ENCODE measurements at regions not wholly inside any gene's neighbourhood (a gene's known extent, or its start where the extent isn't known, plus 50 kb on each side); places are given as distances from the start of the nearest gene placed in this dataset.
A peak's percentile ranks its signal among the peaks of the same experiment; 100 is the strongest.

DNA sequence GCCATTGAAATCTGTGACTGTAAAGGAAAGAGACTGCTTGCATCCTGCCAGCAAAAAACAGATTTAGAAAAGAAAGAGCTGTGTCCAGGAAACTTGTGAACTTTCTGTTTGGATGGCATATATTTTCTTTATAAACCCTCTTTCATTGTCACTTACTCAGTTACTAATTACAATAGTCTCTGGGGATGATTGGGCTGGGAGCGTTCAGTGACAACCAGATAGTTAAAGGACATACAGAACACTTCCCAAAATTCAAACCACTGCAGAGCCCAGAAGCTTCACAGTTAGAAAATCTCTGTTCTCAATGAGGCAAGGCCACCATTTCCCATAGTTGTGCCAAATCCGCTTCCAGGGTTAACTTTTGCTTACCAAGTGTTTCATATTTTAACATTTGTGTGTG is 98.6 kb upstream of the TAB2 start:
- ATAC-seq: no peak

DNA sequence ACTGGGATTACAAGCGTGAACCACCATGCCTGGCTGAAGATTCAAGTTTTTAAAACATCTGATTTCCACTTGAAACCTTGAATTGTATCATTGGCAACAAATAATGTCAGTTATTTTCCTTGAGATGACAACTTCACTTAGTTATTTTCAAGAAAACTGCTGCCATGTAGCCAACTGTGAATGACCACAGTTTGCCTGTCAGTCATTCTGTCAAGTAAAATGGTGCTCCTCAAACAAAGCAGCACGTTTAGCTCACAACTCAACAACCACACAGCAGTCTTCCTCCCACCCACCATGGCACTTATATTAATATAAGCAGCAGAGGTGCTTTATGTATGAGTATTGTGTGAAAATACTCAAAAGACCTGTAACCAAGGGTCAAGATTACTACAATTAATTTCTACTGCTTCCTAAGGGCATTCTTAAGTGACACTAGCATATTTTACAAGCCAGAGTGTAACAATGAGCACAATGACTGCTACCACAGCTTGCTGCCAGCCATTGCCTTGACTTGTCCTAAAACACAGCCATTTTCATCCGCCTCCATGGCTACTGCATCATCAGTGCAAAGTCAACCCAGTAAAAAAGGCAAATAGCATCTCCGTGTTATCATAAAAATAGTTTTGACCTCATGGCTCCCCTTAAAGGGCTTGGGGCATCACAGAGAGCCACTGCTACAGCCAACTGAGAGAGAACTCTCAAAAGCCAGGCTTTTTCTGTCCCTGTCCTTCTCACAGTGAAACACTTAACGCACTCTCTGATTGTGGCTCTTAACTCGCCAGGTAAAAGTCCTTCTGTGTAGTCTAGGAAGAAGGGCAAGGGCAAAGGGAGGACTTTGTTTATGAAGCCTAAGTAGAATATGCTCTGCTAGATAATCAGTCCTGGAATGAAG is 96.4 kb upstream of the TAB2 start:
- ATAC-seq: no peak

DNA sequence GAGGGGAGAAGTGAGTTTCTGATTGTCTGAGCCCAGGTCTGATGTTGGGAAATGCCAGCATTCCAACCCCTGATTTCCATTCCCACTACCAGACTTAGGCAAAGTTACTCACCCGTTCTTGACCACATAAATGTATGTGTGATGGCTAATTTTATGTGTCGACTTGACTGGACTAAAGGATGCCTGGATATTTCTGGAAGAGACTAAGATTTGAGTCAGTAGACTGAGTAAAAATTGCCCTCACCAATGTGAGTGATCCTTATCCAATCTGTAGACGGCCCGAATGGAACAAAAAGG is 95.8 kb upstream of the TAB2 start:
- no peak for ATAC-seq

DNA sequence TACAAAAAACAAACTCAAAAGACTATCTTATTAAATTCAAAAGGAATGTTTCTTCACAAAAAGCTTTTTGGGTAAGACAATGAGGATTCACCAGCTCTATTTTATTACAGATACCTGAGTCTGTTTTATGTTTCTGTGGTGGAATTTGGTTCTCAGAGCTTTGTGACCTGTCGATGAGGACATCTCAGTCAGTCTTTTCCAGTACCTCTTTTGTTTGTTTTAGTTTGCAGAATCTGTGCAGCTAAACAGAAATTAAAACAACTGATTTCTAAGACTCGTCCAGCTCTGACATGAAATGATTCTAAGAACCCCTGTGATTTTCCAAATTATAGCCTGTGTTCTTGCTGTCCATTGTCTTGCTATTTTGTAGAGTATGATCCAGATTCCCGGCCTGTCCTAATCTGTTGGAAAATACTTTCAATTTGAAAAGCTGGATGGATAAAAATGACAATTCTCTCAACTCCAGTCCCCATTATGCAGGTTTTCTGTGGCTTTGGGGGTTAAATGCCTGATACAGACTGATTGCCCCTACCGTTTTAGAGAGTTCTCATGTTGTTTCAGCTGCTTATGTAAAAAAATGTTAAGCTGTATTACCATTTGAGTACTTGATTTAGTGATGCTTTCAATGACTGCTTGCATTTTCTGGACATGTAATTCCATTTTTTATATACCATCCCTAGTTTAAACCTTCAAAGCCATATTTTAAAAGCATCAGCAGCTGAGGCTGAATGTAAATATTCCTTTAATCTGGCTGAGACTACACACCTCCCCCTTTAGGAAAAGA is 94.2 kb upstream of the TAB2 start:
- no peak for ATAC-seq

DNA sequence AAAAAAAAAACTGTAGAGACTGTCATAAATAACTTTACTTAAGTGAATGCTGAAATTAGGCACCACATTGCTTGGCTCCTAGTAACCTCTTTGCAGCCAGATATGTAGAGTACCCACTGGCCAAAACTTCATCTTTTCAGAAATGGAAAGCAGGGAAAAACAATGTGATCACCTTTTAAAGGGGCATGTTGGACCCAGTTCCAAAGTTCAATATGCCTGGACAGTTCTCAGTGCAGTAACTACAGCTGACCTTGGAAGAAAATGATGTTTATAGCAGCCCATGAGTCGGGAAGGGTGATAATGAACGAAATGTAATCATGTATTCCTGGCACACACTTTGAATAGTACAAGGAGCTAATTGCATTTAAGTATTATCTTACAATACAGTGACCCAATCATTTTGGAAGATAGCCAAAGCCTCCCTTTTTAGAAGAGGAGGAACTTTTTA is 93.6 kb upstream of the TAB2 start:
- no peak for ATAC-seq

DNA sequence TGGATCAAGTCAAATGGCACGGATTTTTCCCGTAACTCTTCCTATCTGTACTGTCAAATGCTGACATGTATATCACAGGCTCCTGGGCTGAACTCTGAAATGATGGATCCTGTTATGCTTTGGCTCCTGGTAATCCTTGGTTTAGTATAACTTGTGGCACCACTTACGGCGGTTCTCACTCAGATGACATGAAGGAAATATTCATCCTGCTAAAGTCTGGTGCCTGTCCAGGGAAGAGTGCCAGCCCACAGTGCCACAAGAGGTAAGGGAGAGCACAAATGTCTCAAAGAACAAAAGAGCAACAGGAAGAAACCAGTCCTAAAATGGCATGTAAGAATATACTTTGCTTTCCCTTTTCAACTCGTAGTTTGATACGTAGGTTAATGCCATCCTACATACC is 93.1 kb upstream of the TAB2 start:
- ATAC-seq: no peak

DNA sequence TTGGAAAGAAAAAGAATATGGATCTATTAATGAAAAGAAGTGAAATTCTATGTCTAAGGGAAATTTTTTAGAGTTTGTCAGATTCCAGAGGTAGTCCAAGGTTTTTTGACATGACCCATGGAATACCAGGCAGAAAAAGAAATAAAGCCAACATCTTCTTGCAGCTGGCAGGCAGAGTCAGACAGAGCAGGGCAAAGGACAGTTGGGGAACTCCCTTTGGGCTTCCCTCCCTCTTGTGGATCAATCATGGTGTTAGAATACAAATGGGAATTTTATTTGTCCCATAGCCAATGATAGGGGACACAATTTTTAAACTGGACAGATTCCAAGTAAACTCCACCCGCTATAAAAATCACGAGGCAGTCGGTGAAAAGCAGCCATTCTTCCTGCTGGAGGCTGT is 92.1 kb upstream of the TAB2 start:
- ATAC-seq: no peak

DNA sequence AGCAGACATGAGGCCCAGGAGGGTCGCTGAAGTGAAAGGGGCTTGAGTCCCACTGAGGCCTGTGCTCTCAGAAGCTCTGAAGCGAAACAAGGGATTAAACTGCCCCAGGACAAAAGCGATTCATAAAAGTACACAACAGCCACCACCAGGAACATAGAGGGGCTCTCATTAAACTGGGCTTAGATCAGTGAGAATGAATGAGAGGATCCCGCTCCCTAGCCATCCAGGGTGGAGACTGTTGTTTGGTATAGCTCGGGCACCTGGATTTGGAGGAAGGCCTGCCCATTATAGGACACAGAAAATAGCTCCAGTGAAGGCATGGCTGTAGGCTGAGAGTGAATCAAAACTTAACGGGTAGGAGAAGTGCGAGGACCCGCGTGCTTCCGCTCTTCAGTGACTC is 91.6 kb upstream of the TAB2 start:
- ATAC-seq: no peak

DNA sequence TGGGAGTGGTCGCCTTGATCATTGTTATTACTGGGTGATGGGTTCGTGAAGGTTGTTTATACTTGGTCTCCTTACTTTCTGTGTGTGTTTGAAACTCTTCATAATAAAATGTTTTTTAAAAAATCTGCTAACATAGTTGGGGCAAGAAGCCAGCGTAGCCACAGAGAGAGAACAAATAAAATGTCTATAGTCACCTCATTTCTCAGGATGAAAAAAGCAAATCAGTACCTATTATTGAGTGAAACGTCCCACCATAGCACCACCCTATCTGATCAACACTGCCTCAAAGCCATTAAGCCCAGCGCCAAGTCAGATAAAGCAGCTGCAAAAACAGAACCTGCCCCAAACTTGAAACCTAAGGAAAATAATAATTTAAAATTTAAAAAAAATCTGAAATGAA is 89.7 kb upstream of the TAB2 start:
- no peak for ATAC-seq

DNA sequence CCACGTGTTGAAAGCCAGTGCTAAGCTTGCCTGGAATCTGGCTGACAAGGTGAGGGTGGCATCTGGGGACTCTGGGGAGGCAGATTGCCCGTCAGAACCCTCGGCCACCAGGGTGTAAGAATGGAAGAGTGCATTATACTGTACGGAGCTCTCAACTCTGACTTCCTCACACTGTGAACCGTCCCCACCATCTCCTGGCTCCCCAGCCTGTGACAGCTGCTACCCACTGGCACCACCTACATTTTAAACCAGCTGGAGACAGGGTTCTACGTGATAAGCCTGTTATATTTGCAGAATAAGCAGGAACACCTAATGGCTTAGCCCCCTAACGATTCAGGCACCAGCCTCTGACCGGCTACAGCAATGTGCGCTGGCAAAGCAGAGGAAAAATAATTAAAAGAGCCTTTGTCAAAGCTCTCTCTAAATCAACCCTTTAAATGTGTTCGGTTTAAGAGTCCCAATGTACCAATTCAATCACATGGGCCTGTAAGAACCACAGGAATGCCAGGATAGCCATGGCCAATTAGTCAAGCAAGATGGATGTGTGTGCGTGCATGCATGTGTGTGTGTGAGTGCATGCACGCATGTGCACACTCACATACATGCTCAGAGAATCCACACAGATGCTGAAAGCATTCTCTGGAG is 89.1 kb upstream of the TAB2 start:
- ATAC-seq: no peak

DNA sequence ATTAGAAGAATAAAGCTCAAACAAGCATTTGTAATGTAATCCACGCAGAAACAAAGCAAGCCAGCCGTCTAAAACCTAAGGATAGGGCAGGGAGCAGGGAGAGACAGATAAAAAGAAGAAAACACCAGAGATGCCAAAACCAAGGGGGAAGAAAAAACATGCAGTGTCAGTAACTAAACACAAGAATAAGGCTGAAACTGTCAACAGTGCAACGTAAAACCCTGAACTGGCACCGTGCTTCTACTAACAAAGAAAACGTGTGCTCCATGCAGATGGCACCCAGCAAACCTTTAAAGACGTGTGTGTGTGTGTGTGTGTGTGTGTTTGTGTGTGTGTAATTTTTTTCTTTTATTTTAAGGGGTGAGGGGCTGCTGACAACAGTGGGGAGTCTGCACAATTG is 88.4 kb upstream of the TAB2 start:
- ATAC-seq: no peak

DNA sequence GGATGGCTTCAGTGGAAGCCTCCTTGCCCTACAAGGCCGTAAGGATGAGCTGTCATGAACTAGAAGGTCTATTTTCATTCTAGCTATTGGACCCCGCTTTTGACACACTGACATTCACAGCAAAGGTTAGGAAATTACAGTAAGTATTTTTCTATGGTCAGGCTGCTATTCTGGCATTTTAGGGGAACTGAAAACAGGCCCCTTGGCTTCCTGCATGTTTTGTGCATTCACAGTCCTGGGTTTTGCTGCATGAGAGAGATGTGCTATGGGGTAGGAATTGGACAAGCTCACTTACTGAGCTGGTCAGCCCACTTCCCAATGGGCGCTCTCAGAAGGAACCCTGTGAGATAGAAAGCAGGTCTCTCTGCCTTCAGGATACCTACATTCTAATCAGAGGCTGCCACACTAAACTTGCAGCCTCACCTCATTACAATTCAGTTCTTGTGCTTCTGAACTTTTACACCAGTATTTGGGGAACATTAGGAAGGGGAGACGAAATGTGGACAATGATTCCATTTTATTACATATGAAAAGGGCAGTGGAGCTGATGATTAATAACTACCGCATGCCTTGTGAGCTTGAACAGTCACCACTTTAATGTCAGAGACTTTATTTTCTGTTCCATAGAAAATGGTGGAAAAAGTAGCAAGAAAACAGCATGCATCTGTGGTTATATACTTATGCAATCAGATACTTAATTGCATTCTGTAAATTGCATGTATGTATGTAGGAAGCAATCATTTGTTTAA is 86.6 kb upstream of the TAB2 start:
- ATAC-seq: no peak

DNA sequence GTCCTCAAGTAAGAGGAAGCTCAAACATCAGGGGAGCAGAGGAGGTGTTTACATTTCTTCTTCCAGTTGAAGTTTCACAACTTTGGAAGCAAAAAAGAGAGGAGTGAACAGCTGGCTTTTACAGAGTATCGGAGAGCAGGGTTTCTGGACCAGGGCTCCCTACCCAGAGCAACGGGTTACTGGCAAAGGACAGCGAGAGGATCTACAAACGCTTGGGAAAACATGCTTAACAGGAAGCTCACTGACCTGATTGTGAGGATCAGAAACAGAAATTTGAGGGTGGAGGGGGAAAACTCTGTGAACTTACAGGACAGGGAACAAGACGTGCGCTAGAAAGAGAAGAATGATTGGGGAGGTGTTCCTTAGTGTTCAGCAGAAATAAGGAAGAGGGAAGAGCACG is 85.7 kb upstream of the TAB2 start:
- ATAC-seq: no peak

DNA sequence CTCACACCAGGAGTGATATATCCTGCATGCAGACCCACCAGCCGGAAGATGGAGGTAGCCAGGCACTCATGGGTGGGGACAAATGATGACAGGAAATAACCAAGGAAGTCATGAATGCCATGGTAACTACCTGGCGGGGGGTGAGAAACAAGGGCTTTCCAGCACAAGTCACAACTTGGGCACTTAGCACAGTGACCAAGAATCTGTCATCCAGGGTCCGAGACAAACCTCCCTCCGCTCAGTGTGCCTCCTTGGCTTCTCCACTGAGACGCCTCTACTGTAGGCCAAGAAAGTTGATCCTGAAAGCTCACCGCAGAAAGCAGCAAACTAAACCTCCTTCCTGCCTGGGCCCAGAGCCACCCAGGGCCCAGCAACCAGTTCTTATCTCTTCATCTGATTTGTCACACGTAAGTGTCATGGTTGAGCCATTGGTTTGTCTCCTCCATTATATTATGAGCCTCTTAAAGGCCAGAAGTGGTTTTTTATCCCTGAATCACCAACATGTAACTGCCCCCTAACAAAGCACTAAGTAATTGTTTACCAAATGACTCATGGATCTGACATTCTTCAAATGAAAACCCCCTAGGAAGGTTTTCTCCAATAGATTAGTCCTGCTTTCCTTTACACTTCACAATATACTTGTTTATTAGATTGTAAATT is 84.3 kb upstream of the TAB2 start:
- peak; percentile 69 to 70 for ATAC-seq

DNA sequence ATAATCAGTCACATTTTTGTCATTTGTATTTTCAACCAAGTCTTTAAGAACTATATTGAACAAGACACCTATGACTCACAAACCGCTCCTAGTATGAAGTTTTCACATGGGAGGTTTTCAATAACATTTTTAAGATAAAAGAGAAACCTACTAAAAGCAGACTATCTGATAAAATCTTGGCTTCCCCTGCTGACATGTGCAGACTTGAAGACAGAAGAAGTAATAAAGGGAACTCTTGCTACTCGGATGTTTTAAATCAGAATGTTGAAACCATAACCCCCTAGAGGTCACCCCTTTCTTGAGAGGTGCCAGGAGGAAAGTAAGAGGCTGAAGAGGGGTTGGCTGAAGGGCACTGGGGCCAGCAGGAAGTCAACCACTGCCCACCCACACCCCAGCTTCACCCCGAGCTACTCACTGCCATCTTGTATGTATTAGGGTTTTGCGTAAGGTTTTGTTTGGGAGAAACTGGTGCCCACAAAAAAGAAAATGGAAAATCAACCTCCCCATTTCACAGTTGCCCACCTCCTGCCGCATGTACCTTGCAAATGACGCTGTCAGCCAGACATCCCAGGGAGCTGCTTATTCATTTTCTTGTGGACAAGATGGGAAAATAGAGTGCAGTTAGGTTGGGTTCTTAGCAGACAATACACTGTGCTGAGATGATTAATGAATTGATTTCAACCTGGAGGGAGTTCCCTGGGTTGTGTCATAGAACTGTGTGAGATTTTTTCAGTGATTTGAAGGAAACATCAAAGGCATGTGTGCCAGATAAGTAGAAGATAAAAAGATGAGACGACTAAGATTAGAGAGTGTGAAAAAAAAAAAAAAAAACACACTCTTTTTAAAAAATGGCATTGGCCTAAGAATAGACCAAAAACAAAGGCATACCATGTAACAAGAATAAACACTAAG is 83.2 kb upstream of the TAB2 start:
- peak; percentile 76 to 82 for ATAC-seq

DNA sequence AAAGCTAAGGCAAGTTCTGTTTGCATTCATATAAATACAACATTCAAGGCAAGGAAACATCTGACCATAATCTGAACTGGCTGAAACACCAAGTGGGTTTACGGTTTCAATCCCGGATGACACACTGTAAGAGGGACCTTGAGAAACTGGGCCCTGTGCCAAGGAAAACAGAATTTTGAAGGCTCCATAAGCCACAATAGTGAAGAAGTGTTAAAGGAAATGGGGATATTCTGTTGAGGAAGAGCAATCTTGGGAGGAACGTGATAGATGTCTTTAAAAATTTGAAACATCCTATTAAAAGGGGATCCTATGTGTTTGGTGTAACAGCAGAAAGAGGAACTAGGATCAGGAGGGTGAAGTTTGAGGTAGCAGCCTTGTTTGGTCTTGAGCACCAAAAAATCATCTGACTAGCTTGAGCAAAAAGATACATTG is 82.4 kb upstream of the TAB2 start:
- no peak for ATAC-seq

DNA sequence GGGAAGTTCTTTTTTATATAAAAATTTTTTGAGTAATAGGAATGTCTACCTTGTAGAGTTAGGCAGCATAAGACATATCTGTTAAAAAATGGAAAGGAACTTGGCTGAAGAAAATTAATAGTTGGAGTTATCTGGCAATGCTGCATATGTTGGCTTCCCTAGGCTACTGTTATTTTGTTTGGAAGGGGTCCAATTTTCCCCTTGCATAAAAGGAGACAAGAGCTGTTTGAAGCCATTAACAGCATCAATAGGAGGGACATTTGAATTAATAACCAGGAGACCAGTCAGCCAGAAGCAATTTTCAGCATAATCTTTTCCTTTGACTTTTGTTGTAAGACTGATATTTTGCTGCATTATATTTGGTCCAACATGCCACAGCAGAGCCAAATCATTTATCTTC is 80.9 kb upstream of the TAB2 start:
- ATAC-seq: no peak

DNA sequence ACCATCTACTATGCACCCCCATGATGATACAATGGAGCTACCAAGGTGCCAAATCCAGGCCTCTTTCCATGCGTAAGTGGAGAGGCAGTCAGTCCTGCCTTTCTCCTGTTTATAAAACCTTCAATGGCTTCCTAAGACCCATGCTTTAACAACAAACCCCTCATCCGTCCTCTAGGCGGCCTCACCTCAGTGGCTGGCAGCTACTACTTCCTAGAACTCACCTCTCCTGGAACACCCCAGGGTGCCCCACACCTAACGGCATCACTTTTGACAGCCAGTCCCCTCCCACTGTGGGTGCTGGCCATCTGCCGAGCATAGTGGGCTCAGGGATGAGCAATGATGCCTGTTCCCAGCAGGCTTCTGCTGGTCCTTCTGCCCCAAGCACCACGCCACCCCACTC is 80.0 kb upstream of the TAB2 start:
- no peak for ATAC-seq

DNA sequence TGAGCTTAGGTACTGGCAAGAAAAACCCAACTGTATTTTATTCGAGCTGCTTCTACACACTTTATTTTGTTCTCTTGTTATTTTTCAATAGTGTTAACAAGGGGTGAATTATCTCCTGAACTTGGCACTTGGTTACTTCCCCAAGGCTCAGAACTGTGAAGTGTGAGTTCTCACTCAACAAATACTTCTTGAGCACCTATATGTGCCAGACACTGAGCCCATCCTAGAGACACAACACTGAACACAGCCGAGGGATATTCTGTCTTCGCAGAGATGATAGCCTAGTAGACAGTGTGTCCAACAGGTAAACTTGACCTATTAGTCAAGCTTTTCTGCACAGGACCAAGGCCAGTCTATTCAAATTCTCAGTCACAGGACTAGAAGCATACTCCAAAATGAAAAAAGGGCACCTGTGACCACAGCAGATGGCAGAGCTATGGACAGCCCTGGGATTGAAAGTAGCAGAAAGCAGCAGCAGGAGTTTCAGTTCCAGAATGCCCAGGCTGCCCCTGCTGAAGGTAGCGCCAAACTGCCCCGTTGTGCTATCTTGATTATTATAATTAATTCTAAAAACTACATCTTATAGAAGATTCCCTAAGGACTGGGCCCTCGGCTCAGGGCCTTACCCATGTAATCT is 77.8 kb upstream of the TAB2 start:
- no peak for ATAC-seq

DNA sequence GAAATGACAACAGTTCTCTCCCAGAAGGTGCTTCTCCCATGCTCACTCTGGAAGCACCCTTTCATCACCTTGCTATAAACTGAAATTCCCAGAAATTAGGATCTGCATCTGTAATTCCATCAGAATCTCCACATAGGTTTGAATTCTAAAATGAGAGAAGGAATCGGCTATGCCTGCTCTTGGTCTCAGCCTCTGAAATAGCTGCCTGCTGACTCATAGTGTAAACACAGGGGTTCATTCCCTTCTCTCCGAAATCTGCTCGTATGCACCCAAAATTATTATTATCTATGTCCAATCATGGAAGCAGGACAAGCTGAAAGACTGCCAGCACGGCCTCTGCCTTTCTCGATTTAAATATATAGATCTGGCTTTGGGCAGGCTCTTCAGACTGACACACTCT is 74.6 kb upstream of the TAB2 start:
- no peak for ATAC-seq

DNA sequence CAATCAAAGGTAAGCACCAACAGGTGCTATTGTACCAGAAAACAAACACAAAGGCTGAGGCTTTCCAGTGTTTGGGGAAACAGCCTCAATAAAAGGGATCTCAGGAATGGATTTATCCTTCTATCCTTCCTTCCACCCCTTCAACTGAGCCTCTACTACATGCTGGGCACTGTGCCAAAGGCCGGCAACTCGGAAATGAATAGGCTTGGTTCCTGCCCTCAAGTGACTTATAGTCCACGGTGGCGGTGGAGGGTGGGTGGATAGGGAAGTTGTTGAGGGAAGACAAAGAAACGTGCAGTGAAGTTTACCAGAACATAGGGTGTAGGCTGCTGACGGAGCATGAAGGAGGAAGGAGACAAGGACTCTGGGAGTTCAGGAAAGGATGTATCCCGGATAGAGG is 73.4 kb upstream of the TAB2 start:
- ATAC-seq: no peak

Data from activated CD4-positive, CD25-positive, alpha-beta regulatory T cell treated with anti-CD3 and anti-CD28 coated beads, Interleukin-2, amount 50 U/mL, for 24 hours (primary cell).